HEK293T (cell line): ENCODE measurements at regions not wholly inside any gene's neighbourhood (a gene's known extent, or its start where the extent isn't known, plus 50 kb on each side); places are given as distances from the start of the nearest gene placed in this dataset.

ENCODE experiments used
- CTCF ChIA-PET: fragments of 350-600 bp; formaldehyde crosslinking; extraction: SDS; loops from one replicate; lab custom pipeline; 2021; ENCODE audit warnings: antibody characterized with exemption, inconsistent platforms; lab: Yijun Ruan, JAX
- POLR2A ChIA-PET: fragments of 350-600 bp; formaldehyde crosslinking; extraction: SDS; loops from one replicate; lab custom pipeline; 2020; ENCODE audit warnings: antibody characterized with exemption, inconsistent platforms; lab: Yijun Ruan, JAX
- DNase-seq: peaks from one replicate; pipeline ENCODE4 v3.0.0; 2012; ENCODE audit warnings: mixed read lengths; ENCODE audit errors: extremely low spot score
- ARNT ChIP-seq: fragments of 450-650 bp; IDR thresholded peaks from 2 replicates; pipeline ENCODE4 v1.6.1; 2017; ENCODE audit warnings: mild to moderate bottlenecking
- BHLHE40 ChIP-seq: fragments of 450-650 bp; IDR thresholded peaks from 2 replicates; pipeline ENCODE4 v1.6.1; 2016; ENCODE audit warnings: mild to moderate bottlenecking, moderate library complexity, borderline replicate concordance
- CTBP1 ChIP-seq: fragments of 450-650 bp; IDR thresholded peaks from 2 replicates; pipeline ENCODE4 v1.6.1; 2016; ENCODE audit warnings: borderline replicate concordance
- ELF4 ChIP-seq: fragments of 450-650 bp; IDR thresholded peaks from 2 replicates; pipeline ENCODE4 v1.6.1; 2017; ENCODE audit warnings: antibody characterized with exemption
- FOXA1 ChIP-seq: fragments of 450-650 bp; IDR thresholded peaks from 2 replicates; pipeline ENCODE4 v1.6.1; 2016; ENCODE audit warnings: mild to moderate bottlenecking
- FOXK2 ChIP-seq: fragments of 450-650 bp; IDR thresholded peaks from 2 replicates; pipeline ENCODE4 v1.6.1; 2016; ENCODE audit warnings: mild to moderate bottlenecking
- FOXM1 ChIP-seq: fragments of 450-650 bp; IDR thresholded peaks from 2 replicates; pipeline ENCODE4 v1.6.1; 2017; ENCODE audit warnings: mild to moderate bottlenecking, borderline replicate concordance
- HDGF ChIP-seq: fragments of 450-650 bp; IDR thresholded peaks from 2 replicates; pipeline ENCODE4 v1.6.1; 2017; ENCODE audit warnings: antibody characterized with exemption, borderline replicate concordance
- L3MBTL2 ChIP-seq: fragments of 450-650 bp; conservative IDR thresholded peaks from 2 replicates; pipeline ENCODE4 v1.6.1; 2016; ENCODE audit warnings: mild to moderate bottlenecking
- LEF1 ChIP-seq: fragments of 450-650 bp; IDR thresholded peaks from 2 replicates; pipeline ENCODE4 v1.6.1; 2017; ENCODE audit warnings: mild to moderate bottlenecking, borderline replicate concordance
- NFRKB ChIP-seq: fragments of 450-650 bp; IDR thresholded peaks from 2 replicates; pipeline ENCODE4 v1.6.1; 2016; ENCODE audit warnings: mild to moderate bottlenecking, moderate library complexity
- SP1 ChIP-seq: fragments of 450-650 bp; IDR thresholded peaks from 2 replicates; pipeline ENCODE4 v1.6.1; 2017
- SUZ12 ChIP-seq: fragments of 450-650 bp; IDR thresholded peaks from 2 replicates; pipeline ENCODE4 v1.6.1; 2016; ENCODE audit warnings: mild to moderate bottlenecking
- TARDBP ChIP-seq: fragments of 450-650 bp; IDR thresholded peaks from 2 replicates; pipeline ENCODE4 v1.6.1; 2016
- ZNF384 ChIP-seq: fragments of 450-650 bp; IDR thresholded peaks from 2 replicates; pipeline ENCODE4 v1.6.1; 2016
- TF ChIP-seq, protein P1 (sequence below): fragments of 450-650 bp; IDR thresholded peaks from 2 replicates; pipeline ENCODE4 v1.6.1; 2016

DNA sequence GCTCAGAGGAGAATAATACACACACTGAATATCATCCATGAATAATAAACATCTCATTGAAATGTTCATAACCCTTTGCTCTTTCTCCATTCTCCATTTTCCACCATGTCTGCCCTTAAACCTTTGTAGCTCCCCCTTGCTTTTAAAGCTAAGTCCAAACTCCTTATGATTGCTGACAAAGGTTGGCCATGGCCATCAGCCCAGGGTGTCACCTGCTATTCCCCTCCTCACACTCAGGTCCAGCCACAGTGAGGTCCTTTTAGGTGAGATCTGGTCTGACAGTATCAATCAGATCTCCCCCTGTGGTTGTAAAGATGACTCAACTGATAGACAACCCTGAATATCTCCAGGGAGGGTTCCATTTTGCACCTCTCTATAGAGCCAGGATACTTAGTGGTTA lies 181.5 kb upstream of the PDE1C start:
- no peak for DNase-seq
- ChIA-PET POLR2A (no interaction called here), CTCF (no interaction called here)
- TF ChIP-seq SUZ12, result no peak
- TF ChIP-seq NFRKB, result no peak
- TF ChIP-seq CTBP1, result no peak
- TF ChIP-seq FOXA1, result no peak
- no peak for TF ChIP-seq TARDBP
- TF ChIP-seq HDGF, result no peak
- TF ChIP-seq, protein P1, sequence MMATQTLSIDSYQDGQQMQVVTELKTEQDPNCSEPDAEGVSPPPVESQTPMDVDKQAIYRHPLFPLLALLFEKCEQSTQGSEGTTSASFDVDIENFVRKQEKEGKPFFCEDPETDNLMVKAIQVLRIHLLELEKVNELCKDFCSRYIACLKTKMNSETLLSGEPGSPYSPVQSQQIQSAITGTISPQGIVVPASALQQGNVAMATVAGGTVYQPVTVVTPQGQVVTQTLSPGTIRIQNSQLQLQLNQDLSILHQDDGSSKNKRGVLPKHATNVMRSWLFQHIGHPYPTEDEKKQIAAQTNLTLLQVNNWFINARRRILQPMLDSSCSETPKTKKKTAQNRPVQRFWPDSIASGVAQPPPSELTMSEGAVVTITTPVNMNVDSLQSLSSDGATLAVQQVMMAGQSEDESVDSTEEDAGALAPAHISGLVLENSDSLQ, result no peak
- no peak for TF ChIP-seq FOXK2
- no peak for TF ChIP-seq L3MBTL2
- TF ChIP-seq ELF4, result no peak
- no peak for TF ChIP-seq LEF1
- no peak for TF ChIP-seq FOXM1
- TF ChIP-seq SP1, result no peak
- no peak for TF ChIP-seq ZNF384

DNA sequence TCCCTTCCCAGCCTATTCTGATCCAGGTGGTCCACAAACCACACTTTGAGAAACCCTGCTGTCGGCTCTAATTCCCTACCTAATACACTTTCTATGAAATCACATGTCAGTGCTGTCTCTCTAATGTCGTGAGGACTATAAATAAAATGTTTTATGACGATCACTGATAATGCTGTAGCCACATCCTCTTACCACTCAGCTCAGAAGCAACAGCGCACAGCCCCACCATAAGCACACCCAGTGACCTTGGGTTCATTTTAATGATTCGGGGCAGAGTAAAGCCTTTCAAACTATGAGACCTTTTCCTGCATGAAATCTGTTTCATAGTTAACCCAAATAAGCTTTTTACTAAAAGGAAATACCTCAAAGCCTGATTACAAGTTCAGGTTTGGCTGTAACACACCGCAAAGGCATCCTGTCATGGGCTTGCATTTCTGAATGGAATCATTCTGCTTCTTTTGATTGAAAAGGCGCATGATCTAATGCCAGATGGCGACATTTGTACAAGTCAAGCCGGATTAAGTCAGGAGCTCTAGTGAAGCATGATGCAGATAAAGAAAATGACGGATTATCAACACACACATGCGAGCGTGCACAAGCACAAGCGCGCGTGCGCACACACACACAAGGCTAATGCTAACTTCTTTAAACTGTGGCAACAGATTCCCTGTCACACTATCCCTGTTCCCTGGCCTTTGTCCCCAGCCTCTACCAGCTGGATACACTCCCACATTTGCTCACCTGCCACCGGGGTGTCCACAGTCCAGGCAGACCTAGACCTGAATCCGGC lies 180.5 kb upstream of the PDE1C start:
- ChIA-PET POLR2A (no interaction called here), CTCF (interaction anchor here (0.9 kb wide), 1 partner anchor 10 kb away, joined by 3 read pairs; no protein-coding TSS in a partner anchor)
- TF ChIP-seq ARNT (no peak), SUZ12 (no peak), SP1 (no peak)

DNA sequence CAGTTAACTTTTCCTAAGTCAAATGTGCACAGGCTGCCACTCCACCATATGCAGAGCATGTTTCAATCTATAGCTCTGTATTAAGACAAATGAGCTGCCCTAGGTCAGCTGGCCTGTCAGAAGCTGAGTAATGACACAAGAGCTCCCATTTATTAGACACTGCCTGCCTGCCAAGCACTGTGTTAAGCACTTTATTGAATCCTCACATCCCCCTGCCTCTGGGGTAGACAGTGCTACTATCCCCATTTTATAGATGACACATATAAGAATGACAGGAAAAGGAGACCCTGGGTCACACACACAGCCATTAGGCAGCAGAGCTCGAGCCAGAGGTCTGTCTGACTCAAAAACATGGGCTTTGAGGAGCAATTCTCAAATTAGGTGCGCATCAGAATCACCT lies 179.8 kb upstream of the PDE1C start:
- ChIA-PET CTCF (interaction anchor here (0.9 kb wide), 1 partner anchor 9 kb away, joined by 3 read pairs; no protein-coding TSS in a partner anchor), POLR2A (no interaction called here)
- DNase-seq, result no peak
- TF ChIP-seq SUZ12, result no peak
- TF ChIP-seq FOXK2, result no peak
- no peak for TF ChIP-seq CTBP1
- TF ChIP-seq LEF1, result no peak
- no peak for TF ChIP-seq BHLHE40
- TF ChIP-seq TARDBP, result no peak
- TF ChIP-seq SP1, result no peak
- no peak for TF ChIP-seq ZNF384
- TF ChIP-seq HDGF, result no peak
- no peak for TF ChIP-seq ARNT
- TF ChIP-seq FOXM1, result no peak
- no peak for TF ChIP-seq FOXA1
- no peak for TF ChIP-seq NFRKB
- TF ChIP-seq, protein P1, result no peak
- no peak for TF ChIP-seq ELF4
- no peak for TF ChIP-seq L3MBTL2

More for the DNA sequence above, 180.5 kb upstream of the PDE1C start:
- DNase-seq, result no peak

DNA sequence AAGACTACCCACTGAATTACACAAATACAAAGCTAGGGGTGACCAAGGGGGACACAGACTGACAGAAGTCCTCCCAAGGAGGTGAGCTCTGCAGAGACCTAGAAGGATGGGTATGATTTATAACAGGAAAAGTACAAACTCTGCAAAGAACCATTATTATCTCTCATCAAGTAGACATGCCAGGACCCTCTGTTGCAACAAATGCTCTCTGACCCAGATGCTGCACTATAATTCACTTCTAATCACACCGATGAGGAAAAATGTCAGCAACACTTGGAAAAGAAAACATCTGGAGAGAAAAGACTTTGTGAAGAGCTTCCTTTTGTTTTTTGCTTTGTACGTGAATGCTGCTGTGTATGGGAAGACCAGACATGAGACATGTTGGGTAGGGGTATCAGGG lies 178.3 kb upstream of the PDE1C start:
- CTCF ChIA-PET, result no interaction called here
- no peak for DNase-seq
- POLR2A ChIA-PET, result no interaction called here

DNA sequence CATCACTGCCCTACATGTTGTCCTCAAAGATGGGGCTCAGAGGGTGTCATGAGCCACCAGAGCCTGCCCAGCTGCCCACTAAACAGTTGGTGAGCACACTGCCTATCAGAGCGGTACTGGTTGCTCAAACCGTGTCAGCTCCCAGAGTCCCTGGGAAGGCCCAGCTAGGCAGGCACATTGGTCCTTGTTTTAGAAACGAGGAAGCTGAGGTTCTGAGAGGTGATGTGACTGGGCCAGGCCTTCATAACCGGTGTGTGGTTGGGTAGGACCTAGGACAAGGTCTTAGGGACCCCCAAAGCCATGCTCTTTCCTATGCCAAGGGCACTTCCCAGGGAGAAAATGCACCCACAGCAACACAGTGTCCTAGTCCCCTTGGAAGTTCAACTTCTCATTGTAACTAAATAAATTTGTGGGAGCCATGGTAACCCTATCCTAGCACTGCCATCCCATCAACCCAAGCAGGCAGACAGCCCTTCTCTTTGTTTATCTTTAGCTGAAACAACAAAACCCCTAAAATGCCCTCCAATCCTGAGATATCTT lies 174.7 kb upstream of the PDE1C start:
- ChIA-PET CTCF (no interaction called here), POLR2A (no interaction called here)
- no peak for DNase-seq
- TF ChIP-seq TARDBP, result no peak
- TF ChIP-seq, protein P1, result no peak
- no peak for TF ChIP-seq BHLHE40
- no peak for TF ChIP-seq FOXA1
- no peak for TF ChIP-seq ELF4
- TF ChIP-seq CTBP1, result no peak
- TF ChIP-seq NFRKB, result no peak
- no peak for TF ChIP-seq FOXK2
- TF ChIP-seq ZNF384, result no peak
- TF ChIP-seq HDGF, result no peak
- TF ChIP-seq L3MBTL2, result no peak
- no peak for TF ChIP-seq LEF1
- TF ChIP-seq SUZ12, result no peak
- no peak for TF ChIP-seq ARNT
- TF ChIP-seq FOXM1, result no peak

More for the DNA sequence above, 178.3 kb upstream of the PDE1C start:
- no peak for TF ChIP-seq TARDBP
- no peak for TF ChIP-seq FOXK2
- TF ChIP-seq HDGF, result no peak
- no peak for TF ChIP-seq ZNF384
- no peak for TF ChIP-seq CTBP1
- no peak for TF ChIP-seq SUZ12
- no peak for TF ChIP-seq BHLHE40
- no peak for TF ChIP-seq NFRKB
- TF ChIP-seq, protein P1, result no peak
- no peak for TF ChIP-seq SP1
- TF ChIP-seq FOXM1, result no peak
- no peak for TF ChIP-seq LEF1
- no peak for TF ChIP-seq L3MBTL2
- no peak for TF ChIP-seq ELF4
- no peak for TF ChIP-seq FOXA1
- no peak for TF ChIP-seq ARNT
